Dermis blood vessel endothelial cell (primary cell): ENCODE measurements at regions not wholly inside any gene's neighbourhood (a gene's known extent, or its start where the extent isn't known, plus 50 kb on each side); places are given as distances from the start of the nearest gene placed in this dataset.

ENCODE experiments used
- DNase-seq: peaks from one replicate; pipeline ENCODE4 v3.0.0; 2010

- DNase-seq: no peak
Measured at GRCh38 chr13:59474696-59475095, 689.0 kb downstream of the DIAPH3 start.

- DNase-seq: peak; percentile 58
Measured at GRCh38 chr13:59475911-59476310, 687.8 kb downstream of the DIAPH3 start.

- DNase-seq: no peak
Measured at GRCh38 chr13:59476366-59476765, 687.4 kb downstream of the DIAPH3 start.

GRCh38 chr13:59477011-59477410 is 686.7 kb downstream of the DIAPH3 start:
- peak; percentile 46 for DNase-seq

- DNase-seq: no peak
Measured at GRCh38 chr13:59478908-59479307, 684.8 kb downstream of the DIAPH3 start.

GRCh38 chr13:59479629-59480028 is 684.1 kb downstream of the DIAPH3 start:
- no peak for DNase-seq

- DNase-seq: peak; percentile 48
Measured at GRCh38 chr13:59480396-59481259, 683.1 kb downstream of the DIAPH3 start.

- DNase-seq: no peak
Measured at GRCh38 chr13:59483501-59484145, 680.1 kb downstream of the DIAPH3 start.

GRCh38 chr13:59487883-59488282 is 675.8 kb downstream of the DIAPH3 start:
- no peak for DNase-seq

- DNase-seq: no peak
Measured at GRCh38 chr13:59488436-59488835, 675.3 kb downstream of the DIAPH3 start.

- no peak for DNase-seq
Measured at GRCh38 chr13:59490651-59491050, 673.1 kb downstream of the DIAPH3 start.

GRCh38 chr13:59492030-59492636 is 671.6 kb downstream of the DIAPH3 start:
- peak; percentile 38 for DNase-seq

GRCh38 chr13:59493436-59493965 is 670.2 kb downstream of the DIAPH3 start:
- DNase-seq: peak; percentile 55

GRCh38 chr13:59494151-59494550 is 669.6 kb downstream of the DIAPH3 start:
- DNase-seq: no peak

- DNase-seq: peak; percentile 86
Measured at GRCh38 chr13:59494560-59494970, 669.2 kb downstream of the DIAPH3 start.

GRCh38 chr13:59495299-59495698 is 668.4 kb downstream of the DIAPH3 start:
- peak; percentile 15 for DNase-seq

- no peak for DNase-seq
Measured at GRCh38 chr13:59495936-59496512, 667.7 kb downstream of the DIAPH3 start.

GRCh38 chr13:59497621-59498247 is 666.0 kb downstream of the DIAPH3 start:
- peak; percentile 67 for DNase-seq

GRCh38 chr13:59501004-59501403 is 662.7 kb downstream of the DIAPH3 start:
- no peak for DNase-seq

GRCh38 chr13:59504407-59504806 is 659.3 kb downstream of the DIAPH3 start:
- no peak for DNase-seq

GRCh38 chr13:59510386-59510785 is 653.3 kb downstream of the DIAPH3 start:
- DNase-seq: no peak

GRCh38 chr13:59513686-59514085 is 650.0 kb downstream of the DIAPH3 start:
- no peak for DNase-seq

GRCh38 chr13:59514316-59514715 is 649.4 kb downstream of the DIAPH3 start:
- no peak for DNase-seq
